Neural crest cell (in vitro differentiated cells): ENCODE measurements at regions not wholly inside any gene's neighbourhood (a gene's known extent, or its start where the extent isn't known, plus 50 kb on each side); places are given as distances from the start of the nearest gene placed in this dataset.
A peak's percentile ranks its signal among the peaks of the same experiment; 100 is the strongest.

Experiments
- DNase-seq: peaks from one replicate; pipeline ENCODE4 v3.0.0; 2021; ENCODE audit warnings: low read depth, mixed read lengths, low spot score
- H3K27ac Mint-ChIP-seq: one replicate; pipeline ENCODE4 v1.8.0; 2021; ENCODE audit warnings: mild to moderate bottlenecking, mixed read lengths; ENCODE audit not compliant: unreplicated experiment
- H3K27me3 Mint-ChIP-seq: 2 replicates; pipeline ENCODE4 v1.8.0; 2021; ENCODE audit warnings: low read depth, mild to moderate bottlenecking, mixed read lengths
- H3K36me3 Mint-ChIP-seq: 2 replicates; pipeline ENCODE4 v1.8.0; 2021; ENCODE audit warnings: low read depth, mild to moderate bottlenecking, mixed read lengths
- H3K4me1 Mint-ChIP-seq: 2 replicates; pipeline ENCODE4 v1.8.0; 2021; ENCODE audit warnings: mixed read lengths
- H3K4me3 Mint-ChIP-seq: one replicate; pipeline ENCODE4 v1.8.0; 2021; ENCODE audit warnings: mild to moderate bottlenecking, mixed read lengths
- H3K9me3 Mint-ChIP-seq: 2 replicates; pipeline ENCODE4 v1.8.0; 2021; ENCODE audit warnings: mixed read lengths
- TF ChIP-seq, protein P1 (sequence below): fragments of 200-600 bp; sonication (generic); conservative IDR thresholded peaks from 2 replicates; pipeline ENCODE4 v1.5.0; 2021; ENCODE audit warnings: antibody characterized with exemption, mild to moderate bottlenecking

DNA sequence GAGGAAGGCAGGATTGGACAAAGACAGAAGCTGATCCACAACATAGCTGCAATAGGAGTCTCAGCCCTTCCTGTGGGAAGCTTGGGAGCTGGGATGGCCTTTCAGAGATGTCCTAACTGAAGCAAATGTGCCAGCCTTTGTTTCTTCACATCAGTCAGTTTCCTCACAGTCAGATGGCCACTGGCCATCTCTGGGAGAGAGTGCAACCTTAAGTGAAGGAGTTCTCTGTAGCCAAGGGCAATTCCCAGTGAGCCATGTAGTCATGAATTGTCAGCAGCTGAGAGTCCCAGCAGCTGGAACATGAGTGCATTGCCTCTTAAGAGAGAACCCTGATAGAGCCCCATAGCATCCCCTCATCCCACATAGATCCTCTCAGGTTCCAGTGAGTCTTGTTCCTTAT is 89.1 kb upstream of the LIFR start:
- Mint-ChIP-seq H3K4me1 (peaks cover 33% of the 10 kb centered on the region), H3K27me3 (no peaks in the 10 kb centered on the region), H3K36me3 (no peaks in the 10 kb centered on the region), H3K4me3 (no peak overlapping the region), H3K27ac (no peak overlapping the region), H3K9me3 (peaks cover 3% of the 10 kb centered on the region)
- TF ChIP-seq, protein P1, sequence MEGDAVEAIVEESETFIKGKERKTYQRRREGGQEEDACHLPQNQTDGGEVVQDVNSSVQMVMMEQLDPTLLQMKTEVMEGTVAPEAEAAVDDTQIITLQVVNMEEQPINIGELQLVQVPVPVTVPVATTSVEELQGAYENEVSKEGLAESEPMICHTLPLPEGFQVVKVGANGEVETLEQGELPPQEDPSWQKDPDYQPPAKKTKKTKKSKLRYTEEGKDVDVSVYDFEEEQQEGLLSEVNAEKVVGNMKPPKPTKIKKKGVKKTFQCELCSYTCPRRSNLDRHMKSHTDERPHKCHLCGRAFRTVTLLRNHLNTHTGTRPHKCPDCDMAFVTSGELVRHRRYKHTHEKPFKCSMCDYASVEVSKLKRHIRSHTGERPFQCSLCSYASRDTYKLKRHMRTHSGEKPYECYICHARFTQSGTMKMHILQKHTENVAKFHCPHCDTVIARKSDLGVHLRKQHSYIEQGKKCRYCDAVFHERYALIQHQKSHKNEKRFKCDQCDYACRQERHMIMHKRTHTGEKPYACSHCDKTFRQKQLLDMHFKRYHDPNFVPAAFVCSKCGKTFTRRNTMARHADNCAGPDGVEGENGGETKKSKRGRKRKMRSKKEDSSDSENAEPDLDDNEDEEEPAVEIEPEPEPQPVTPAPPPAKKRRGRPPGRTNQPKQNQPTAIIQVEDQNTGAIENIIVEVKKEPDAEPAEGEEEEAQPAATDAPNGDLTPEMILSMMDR = no peak
- no peak for DNase-seq

DNA sequence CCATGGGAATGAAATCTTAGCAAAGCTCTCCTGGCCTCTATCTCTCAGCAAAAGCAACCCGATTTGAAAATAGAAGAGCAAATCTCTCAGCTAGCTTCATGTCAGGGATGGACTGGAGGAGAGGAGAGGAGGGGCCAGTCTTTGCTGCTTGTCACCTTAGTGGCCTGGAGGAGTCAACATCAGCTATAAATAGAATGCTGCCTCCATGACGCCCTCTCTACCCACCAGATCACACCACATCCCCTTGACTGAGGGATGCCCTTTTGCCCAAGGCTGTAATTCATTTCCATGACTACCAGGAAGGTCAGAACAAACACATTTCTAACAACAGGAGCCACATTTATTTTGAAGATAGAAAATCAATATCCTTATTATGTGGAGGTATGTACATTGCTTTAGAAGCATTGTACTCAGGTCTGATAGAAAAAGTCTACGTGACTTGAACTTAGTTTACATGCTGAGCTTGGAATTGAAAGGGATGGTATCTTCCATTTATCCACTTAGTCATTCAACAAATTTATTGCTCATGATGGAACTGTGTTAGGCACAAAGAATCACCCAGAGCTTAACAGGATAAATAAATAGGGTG is 92.4 kb upstream of the LIFR start:
- H3K4me1 Mint-ChIP-seq = peaks cover 18% of the 10 kb centered on the region
- H3K27ac Mint-ChIP-seq = peak overlapping the region; percentile 51
- TF ChIP-seq, protein P1 = no peak
- peaks cover 3% of the 10 kb centered on the region for H3K9me3 Mint-ChIP-seq
- H3K36me3 Mint-ChIP-seq = no peaks in the 10 kb centered on the region
- no peaks in the 10 kb centered on the region for H3K27me3 Mint-ChIP-seq
- DNase-seq = no peak
- no peak overlapping the region for H3K4me3 Mint-ChIP-seq

DNA sequence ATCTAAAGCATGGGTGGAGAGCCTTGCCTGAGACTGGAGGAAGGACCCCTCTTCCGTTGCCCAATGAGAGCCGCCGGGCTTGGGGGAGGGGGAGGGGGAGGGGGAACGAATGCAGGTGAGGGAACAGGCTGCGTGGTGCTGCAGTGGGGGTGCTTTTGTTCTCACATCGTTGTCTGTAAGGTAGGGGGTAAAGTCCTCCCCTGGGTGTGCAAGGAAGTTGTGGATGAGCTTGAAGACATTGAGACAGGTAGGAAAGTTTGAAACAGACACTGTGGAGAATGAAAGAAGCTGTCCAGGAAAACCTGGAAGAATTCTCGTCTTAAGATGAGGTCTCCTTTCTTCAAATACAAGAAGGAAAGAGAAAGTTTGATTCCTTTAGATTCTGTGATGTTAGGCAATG is 94.1 kb upstream of the LIFR start:
- DNase-seq = no peak
- H3K4me1 Mint-ChIP-seq = peaks cover 18% of the 10 kb centered on the region
- H3K4me3 Mint-ChIP-seq = no peak overlapping the region
- no peaks in the 10 kb centered on the region for H3K27me3 Mint-ChIP-seq
- H3K36me3 Mint-ChIP-seq = no peaks in the 10 kb centered on the region
- no peak overlapping the region for H3K27ac Mint-ChIP-seq
- H3K9me3 Mint-ChIP-seq = peaks cover 3% of the 10 kb centered on the region
- TF ChIP-seq, protein P1 = no peak

DNA sequence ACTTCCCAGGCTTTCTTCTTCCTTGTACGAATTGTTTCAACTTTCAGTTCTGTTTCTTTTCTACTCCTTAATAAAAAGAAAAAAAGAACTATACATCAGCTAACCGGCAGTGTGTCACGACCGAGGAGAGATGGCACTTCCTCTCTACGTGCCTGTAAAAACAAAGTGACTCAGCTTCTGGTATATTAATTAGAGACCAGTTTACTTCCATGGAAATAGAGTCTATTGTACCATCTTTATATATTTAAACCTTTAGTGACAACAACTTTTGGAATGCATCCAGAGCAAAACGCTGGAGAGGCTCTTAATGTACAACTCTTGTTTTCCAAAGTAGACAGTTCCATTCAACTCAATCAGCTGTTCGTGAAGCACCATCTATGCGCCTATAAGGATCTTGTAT is 94.5 kb upstream of the LIFR start:
- H3K9me3 Mint-ChIP-seq = peaks cover 3% of the 10 kb centered on the region
- no peak overlapping the region for H3K27ac Mint-ChIP-seq
- H3K36me3 Mint-ChIP-seq = no peaks in the 10 kb centered on the region
- peaks cover 18% of the 10 kb centered on the region for H3K4me1 Mint-ChIP-seq
- no peaks in the 10 kb centered on the region for H3K27me3 Mint-ChIP-seq
- H3K4me3 Mint-ChIP-seq = no peak overlapping the region
- TF ChIP-seq, protein P1 = no peak
- no peak for DNase-seq

DNA sequence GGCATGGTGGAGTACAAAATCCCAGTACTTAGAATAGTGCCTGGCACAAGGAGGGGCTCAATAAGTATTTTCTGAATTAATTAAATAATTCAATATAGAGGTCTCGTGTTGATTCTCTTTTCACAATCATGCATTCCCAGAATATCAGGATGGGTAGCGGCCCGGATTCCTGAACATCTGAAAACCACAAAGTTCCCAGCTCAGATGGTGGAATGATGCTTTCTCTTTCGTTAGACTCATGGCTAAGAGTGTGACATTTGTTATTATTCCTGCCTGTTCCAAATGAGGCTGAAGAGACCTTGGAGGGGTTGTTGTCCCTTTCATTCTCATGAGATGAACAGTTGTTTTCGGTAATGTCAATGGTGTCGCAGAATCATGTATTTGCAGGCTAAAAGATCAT is 95.4 kb upstream of the LIFR start:
- no peak overlapping the region for H3K4me3 Mint-ChIP-seq
- H3K9me3 Mint-ChIP-seq = peaks cover 3% of the 10 kb centered on the region
- no peaks in the 10 kb centered on the region for H3K27me3 Mint-ChIP-seq
- DNase-seq = no peak
- peaks cover 18% of the 10 kb centered on the region for H3K4me1 Mint-ChIP-seq
- H3K27ac Mint-ChIP-seq = no peak overlapping the region
- TF ChIP-seq, protein P1 = no peak
- no peaks in the 10 kb centered on the region for H3K36me3 Mint-ChIP-seq

DNA sequence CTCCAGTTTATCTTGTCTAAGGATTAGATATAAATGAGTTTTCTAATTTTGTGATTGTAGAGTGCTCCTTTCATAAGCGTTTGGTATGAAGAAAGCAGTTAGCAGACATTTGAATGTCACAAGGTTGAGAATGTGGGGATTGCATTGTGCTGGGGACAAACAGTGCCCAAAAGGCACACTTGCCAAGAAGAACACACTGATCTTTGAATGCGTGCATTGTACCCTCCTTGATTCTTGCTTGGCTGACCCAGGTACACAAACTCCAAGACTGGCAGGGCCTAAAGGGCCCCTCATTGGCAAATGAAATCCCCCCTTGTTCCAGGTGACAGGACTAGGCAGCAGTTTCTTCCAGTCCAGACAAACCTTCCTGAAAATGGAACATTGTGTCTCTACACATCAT is 96.9 kb upstream of the LIFR start:
- no peak overlapping the region for H3K27ac Mint-ChIP-seq
- H3K9me3 Mint-ChIP-seq = peaks cover 3% of the 10 kb centered on the region
- no peak overlapping the region for H3K4me3 Mint-ChIP-seq
- DNase-seq = no peak
- no peaks in the 10 kb centered on the region for H3K27me3 Mint-ChIP-seq
- TF ChIP-seq, protein P1 = no peak
- H3K4me1 Mint-ChIP-seq = peaks cover 18% of the 10 kb centered on the region
- H3K36me3 Mint-ChIP-seq = no peaks in the 10 kb centered on the region
